COR-L47 (cell line): ENCODE measurements at regions not wholly inside any gene's neighbourhood (a gene's known extent, or its start where the extent isn't known, plus 50 kb on each side); places are given as distances from the start of the nearest gene placed in this dataset.
"Not testable (repeated sequence)": the region's sequence is repeated elsewhere in the genome, so short reads cannot be mapped to it uniquely, and the experiment has no call there.

Experiments used
- DNase-seq: peaks from one replicate; lab custom pipeline; 2025; lab: John Stamatoyannopoulos, UW

DNA sequence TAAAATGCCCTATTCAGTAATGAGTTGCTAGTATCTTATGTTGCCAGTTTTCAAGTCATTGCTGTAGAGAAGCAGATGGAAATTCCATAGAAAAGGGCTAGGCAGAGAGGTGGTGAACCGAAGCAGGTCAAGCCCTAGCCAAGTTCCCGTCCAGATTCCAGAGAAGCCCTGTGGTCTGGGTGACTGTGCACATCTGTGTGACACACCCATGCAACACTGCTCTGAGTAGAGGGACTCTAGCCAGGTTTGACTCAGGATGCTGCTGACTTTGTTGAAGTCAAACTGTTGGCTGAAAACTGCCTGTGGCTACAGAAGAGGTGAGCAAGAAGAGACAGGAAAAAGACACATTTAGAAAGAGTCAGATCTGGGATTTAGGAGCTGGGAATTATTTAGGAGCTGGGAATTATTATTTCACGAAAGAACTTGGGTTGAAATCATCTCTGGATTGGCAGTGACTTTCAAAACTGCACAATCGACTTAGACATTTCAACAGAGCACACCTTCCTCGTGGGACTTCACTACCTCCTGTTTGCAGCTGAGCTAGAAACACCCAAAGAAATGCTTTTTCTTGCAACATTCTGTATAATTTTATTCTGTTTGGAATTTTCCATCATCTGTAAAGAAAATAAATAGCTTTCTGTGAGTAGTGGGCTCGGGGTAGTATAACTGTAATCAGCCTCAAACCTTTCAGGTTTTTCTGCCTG, 149.1 kb upstream of the PRKCQ start:
- DNase-seq: no peak

DNA sequence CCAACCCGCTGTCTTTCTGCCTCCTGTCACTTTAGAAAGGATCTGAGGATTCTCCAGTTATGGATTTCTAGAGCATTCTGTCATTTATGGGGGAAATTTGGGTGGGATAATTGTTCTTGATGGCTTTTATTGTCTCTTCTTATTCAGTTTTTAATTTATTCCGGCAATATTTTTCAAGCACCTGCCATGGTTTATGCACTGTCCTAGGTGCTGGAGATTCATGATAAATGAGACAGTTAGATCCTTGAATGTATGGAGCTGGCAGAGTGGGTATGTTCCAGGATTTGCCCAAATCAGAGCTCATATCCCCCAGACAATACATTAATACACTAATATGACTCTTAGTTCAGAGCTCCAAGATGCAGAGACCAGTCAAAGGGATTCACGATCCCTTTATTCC, 146.8 kb upstream of the PRKCQ start:
- no peak for DNase-seq

GRCh38 chr10:6722616-6723004, 142.5 kb upstream of the PRKCQ start:
- DNase-seq: no peak

DNA sequence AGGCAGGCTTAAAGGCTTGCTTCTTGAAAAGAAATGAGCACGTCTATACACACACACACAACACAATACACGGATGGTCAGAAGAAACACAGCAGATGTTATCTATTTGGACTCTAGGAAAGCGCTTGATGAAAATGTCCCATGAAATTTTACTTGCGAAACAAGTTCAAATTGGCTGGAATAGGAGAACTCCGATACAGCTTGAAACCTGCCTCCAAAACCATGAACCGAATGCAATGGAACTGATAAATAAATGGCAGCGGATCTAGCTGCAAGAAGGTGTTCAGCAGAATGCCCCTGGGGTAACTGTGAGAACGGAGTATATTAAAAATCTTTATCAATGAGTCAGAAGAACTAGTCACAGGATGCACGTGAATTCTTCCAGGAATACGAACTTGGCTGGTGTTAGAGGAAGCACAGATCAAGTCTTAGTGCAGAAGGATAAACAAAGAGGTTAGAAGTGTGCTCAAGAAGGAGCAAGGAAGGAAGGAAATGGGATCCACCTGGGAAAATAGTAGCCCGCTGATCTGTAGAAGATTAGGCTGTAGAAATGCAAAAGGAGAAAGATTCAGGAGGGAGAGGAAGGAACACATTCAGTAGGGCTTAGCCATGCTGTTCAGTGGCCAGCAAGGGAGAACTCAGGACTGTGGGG, 142.0 kb upstream of the PRKCQ start:
- DNase-seq: no peak

DNA sequence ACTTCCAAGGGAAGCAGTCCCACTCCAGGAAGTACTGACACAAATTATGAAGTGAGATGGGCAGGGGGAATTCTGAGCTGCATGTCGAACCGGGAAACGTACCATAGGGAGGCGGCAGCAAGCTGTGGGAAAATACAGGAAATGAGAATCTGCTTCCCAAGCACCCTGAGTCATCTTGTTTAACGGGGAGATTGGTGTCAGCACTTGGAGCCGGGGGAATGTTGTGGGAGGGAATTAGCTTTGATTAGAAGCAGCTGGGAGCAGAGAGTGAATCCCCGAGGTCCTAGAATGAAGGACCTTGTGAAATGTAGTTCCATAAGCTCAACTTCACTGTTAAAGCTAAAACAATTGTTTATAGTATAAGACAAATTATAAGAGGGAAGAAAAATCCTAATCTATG, 141.4 kb upstream of the PRKCQ start:
- no peak for DNase-seq

GRCh38 chr10:6719561-6719960, 139.5 kb upstream of the PRKCQ start:
- DNase-seq: no peak

GRCh38 chr10:6718550-6718949, 138.5 kb upstream of the PRKCQ start:
- DNase-seq: no peak

DNA sequence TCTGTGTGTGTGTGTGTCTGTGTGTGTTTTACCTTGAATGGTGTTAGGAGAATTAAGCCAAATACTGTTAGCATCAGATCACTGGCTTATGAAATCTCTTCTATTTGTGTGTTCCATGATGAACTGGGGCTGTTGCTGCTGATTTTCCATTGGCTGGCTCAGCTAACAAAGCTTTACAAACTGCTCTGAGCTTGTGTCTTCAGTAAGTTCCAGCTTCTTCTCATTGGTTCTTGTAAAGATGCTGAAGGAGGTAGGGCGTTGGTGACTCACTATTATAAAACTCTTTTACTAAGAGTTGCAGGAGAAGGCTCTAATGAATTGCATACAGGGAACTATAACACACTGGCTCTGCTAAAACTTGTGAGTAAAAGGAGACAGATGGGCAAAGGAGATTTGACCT, 136.4 kb upstream of the PRKCQ start:
- no peak for DNase-seq

GRCh38 chr10:6713716-6714115, 133.6 kb upstream of the PRKCQ start:
- no peak for DNase-seq

- no peak for DNase-seq
Observed at GRCh38 chr10:6713120-6713519, 133.0 kb upstream of the PRKCQ start.

DNA sequence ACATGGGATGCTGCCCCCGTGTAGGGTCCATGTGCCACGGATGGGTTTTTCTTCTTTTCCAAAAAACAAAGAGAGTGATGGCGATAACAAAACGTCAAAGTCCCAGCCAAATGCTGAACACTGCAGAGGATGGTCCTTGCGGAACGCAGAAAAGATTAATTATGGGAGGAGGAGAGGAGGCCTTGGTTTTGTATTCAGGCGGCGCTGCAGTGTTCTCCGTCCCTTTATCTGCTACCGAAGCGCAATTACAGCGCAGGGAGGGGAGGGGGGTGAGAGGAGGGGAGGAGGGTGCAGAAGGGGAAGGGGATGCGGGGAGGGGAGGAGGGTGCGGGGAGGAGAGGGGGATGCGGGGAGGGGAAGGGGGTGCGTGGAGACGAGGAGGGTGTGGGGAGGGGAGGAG, 131.8 kb upstream of the PRKCQ start:
- DNase-seq: no peak

DNA sequence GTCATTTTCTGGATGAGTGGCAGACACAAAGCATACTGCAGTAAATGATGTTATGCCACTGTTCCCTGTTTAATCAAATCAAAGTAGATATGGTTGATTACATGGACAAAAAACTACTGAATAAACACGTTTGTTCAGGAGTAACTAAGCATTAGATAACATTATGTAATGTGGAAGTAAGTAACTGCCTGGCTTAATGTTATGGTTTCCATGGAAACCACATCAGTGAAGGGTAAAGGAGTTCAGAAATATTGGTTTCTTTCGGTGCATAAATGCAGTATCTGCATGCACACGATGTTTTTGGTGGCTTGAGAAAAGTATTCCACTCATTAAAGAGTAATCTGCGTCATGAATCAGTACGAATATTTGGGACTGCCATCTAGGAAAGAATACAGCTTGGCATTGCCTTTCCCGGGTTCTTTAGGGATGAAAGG, 131.3 kb upstream of the PRKCQ start:
- no peak for DNase-seq

DNA sequence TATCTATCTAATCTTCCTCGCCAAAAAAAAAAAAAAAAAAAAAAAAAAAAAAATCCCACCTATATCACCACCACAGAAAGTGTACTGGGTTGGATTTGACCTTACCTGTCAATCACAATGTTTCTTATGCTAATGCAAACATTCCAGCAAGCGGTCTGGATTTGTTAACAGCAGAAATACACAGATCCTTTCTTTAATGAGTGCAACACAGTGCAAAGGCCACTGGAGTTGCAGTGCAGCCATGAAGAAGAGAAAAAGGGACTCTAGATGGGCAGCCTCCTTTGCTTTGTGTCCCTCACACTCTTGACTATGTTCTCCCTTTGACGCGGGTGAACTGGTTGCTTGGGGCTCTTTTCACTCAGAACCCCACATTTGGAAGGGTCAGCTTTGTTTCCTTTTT, 127.3 kb upstream of the PRKCQ start:
- DNase-seq: no peak

DNA sequence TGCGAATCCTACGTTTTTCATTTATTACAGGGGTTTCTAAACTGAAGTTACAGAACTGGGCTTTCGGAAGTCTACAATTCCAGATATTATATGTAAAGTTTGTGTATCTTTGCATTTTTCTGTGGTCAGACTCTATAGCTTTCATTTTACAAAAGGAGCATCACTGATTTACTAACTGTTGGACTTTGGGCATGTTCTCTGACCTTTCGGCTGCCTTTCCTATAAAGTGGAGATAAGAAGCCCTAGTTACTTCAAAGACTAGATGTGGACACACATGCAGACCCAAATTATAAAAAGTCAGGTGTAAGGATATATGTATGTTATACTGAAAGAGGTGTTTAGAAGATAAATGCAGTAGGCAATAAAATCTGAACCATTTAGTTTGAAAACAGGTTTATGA, 126.6 kb upstream of the PRKCQ start:
- no peak for DNase-seq

- DNase-seq: no peak
Observed at GRCh38 chr10:6704896-6705295, 124.8 kb upstream of the PRKCQ start.

- DNase-seq: not testable (repeated sequence)
Observed at GRCh38 chr10:6702833-6703232, 122.8 kb upstream of the PRKCQ start.

DNA sequence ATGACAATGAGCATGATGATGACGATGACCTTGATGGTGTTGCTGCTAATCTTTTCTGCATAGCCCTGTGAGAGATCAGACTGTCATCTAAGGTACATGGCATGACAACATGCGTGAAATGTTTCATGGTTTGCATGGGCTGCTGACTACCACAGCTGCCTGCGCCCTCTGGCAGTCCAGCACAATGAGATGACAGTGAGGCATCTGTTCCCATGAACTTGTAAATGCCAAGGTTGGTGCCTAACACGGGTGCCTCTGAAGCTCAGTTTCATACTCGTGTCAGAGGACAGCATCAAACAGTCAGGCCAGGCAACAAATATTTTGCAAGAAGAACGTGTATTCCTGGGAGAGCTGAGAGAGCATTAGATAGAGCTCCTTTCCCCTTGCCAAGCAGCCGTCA, 122.0 kb upstream of the PRKCQ start:
- DNase-seq: no peak

DNA sequence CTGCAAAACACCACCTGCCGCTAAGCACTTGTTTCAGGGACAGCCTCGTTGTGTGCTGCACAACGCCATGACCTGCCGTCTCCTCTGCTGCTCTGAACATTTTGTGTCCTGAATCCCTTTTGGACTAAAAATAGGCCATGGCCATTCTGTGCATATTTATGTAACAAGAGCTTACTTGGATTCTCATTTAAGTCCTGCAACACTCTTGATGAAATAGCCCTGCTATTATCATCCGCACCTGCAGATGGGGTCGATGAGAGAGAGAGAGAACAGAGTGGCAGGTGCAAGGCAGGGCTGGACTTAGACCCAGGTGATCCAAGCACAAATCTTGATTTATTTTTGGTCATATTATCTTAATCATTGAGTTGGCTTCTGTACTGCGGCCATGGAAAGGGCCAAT, 121.2 kb upstream of the PRKCQ start:
- DNase-seq: no peak

DNA sequence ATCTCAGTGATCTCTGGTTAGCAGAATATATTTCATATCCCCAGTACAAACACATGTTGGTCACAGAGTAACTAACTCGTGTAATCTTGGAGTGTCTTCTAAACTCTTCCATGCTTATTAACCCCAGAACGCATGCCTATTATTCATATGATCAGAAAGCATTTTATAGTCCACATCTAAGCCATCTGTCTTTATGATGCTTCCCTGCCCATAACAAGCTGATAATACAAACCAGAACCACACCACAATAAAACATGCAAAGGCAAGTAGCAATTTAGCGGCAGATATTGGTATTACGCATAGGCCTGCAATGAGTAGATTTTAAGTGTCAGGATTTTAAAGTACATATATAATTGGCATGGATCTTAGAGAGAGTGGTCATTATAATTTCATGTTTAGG, 120.0 kb upstream of the PRKCQ start:
- DNase-seq: no peak

- no peak for DNase-seq
Observed at GRCh38 chr10:6699336-6699735, 119.3 kb upstream of the PRKCQ start.

GRCh38 chr10:6695519-6695918, 115.4 kb upstream of the PRKCQ start:
- DNase-seq: no peak

DNA sequence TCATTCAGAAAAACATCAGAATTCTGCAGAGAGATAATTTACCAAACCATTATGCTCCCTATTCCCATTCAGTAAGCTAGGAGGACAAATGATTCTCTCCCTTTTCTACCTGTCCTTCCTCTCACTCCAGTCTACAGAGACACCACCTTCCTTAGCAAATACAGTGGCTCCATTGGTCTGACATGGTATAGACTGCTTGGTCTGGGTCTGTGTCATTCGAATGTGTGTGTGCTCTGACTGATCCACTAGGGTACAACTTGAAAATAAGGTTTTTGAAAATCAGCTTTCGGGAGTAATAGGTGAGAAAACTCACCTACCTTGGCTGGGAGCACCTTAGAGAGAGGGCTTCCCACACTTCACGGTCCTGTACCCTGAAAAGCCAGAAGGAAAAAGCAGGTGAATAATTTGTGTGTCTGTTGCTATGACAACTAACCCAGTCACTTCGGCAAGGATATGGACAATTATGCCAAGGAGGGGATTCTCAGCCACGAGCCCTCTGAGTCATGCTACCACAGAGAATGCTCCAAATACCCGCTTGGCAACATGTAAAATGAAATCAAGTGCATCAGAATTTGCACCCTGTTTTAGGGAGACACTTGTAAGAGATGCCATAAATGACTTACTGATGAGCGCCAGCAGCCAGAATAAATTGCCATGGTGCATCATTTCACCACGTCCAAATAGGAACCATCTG, 114.5 kb upstream of the PRKCQ start:
- no peak for DNase-seq

DNA sequence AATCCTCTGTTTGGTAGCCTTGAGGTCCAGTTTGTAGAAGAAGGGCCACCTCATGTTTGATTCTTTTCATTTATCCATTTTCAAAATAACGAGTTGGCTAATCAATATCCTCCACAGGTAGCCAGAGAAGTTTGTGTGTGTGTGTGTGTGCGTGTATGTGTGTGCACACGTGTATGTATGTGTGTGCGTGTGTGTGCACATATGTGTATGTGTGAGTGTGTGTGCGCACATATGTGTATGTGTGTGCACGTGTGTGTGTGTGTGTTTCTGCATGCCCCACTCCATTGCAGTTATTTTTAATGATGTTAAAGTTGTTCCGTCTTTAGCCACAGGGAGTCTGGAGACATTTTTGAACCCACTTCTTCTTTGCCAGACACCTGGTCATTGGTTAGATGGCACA, 112.8 kb upstream of the PRKCQ start:
- no peak for DNase-seq
